GM12864 (cell line): ENCODE measurements at regions not wholly inside any gene's neighbourhood (a gene's known extent, or its start where the extent isn't known, plus 50 kb on each side); places are given as distances from the start of the nearest gene placed in this dataset.

Source experiments
- DNase-seq: peaks from one replicate; pipeline ENCODE4 v3.0.0-alpha.2; 2011; ENCODE audit warnings: low read depth
- H3K4me3 ChIP-seq: 2 replicates; pipeline ENCODE4 v1.5.1; 2011; ENCODE audit warnings: mild to moderate bottlenecking, low read depth, low read length, control low read depth
- TF ChIP-seq, protein P1 (sequence below): IDR thresholded peaks from 2 replicates; pipeline ENCODE4 v1.5.1; 2011; ENCODE audit warnings: low read depth, mild to moderate bottlenecking, moderate library complexity, low read length, control low read depth, inconsistent platforms; ENCODE audit errors: missing control alignments

DNA sequence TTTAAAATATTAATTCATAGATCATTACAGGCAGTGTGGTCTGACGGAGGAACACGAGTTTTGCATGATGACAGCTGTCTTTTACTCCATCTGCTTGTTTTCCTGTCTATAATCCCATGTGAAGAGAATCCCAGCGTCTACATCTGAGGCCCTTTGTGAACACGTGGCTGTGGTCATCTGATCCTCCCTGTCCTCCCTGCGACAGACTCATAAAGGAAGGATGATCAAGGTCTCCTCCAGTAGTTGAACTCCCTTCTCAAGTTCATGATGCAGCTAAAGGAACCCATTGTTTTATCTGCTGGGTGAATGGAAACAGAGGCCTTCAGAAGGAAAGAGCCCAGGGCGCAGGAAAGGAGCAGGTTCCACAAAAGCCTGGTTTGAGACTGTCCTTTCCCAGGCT is 435.8 kb upstream of the JARID2 start:
- TF ChIP-seq, protein P1, sequence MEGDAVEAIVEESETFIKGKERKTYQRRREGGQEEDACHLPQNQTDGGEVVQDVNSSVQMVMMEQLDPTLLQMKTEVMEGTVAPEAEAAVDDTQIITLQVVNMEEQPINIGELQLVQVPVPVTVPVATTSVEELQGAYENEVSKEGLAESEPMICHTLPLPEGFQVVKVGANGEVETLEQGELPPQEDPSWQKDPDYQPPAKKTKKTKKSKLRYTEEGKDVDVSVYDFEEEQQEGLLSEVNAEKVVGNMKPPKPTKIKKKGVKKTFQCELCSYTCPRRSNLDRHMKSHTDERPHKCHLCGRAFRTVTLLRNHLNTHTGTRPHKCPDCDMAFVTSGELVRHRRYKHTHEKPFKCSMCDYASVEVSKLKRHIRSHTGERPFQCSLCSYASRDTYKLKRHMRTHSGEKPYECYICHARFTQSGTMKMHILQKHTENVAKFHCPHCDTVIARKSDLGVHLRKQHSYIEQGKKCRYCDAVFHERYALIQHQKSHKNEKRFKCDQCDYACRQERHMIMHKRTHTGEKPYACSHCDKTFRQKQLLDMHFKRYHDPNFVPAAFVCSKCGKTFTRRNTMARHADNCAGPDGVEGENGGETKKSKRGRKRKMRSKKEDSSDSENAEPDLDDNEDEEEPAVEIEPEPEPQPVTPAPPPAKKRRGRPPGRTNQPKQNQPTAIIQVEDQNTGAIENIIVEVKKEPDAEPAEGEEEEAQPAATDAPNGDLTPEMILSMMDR = no peak

GRCh38 chr6:14811775-14812428 is 434.0 kb upstream of the JARID2 start:
- no peak for DNase-seq
- TF ChIP-seq, protein P1 = no peak
- no peak overlapping the region for H3K4me3 ChIP-seq

More for the DNA sequence above, 435.8 kb upstream of the JARID2 start:
- H3K4me3 ChIP-seq = no peak overlapping the region
- DNase-seq = no peak

- TF ChIP-seq, protein P1 = no peak
- no peak overlapping the region for H3K4me3 ChIP-seq
- DNase-seq = no peak
These were observed 431.9 kb upstream of the JARID2 start for GRCh38 chr6:14814016-14814415.

DNA sequence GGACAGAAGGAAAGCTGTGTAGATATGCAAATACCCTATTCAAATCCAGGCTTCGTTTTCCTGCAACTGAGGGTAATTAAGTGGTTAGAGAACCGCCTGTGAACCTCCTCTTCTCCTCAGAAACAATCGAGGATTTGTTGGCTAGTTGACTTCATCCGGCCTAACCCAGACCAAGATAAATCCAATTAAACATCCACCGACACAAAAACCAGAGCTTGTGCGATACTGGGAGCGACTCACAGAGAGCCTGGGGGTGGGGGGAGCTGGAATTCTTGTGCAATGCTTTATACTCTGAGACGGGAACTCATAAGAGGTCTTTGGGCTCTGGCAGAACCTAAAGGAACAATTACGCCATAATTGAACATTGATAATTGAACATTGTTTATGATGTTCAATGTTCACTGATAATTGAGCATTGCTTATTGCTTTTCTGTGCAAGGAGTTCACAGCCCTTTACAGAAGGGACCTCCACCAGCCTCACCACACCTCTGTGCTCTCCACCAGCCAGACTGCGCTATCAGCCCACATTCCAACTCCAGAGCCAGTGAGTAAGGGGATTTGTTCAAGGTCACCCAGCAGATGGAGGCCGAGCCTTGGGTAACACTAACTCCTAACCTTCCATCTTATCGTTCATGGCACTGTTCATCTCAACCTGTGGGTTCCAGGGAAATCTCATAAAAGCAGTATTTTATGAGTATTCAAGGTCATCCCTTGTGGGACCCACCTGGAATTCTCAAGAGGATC is 429.6 kb upstream of the JARID2 start:
- TF ChIP-seq, protein P1 = no peak
- H3K4me3 ChIP-seq = no peak overlapping the region
- DNase-seq = no peak

- DNase-seq = no peak
- no peak overlapping the region for H3K4me3 ChIP-seq
- TF ChIP-seq, protein P1 = no peak
These were observed 428.8 kb upstream of the JARID2 start for GRCh38 chr6:14817074-14817473.

DNA sequence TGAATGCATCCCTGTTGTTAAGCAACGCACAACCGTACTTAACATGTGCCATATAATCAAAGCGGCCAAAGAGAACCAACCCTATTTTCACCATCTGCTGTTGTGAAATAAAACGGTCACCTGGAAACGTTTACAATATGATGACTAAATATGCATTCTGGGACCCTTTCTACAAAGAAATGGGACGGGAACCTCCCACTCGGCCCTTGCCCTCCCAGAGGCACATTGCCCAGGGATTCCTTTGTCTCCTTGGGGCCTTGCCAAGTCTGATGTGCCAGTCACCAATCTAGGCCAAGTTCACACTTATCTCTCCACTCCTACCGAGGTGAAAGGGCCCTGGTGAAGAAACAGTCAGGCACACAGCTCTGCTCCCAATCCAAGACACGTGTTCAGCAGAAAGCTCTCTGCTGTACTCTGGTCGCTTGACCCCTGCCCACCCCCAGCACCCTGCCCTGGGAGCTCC is 427.4 kb upstream of the JARID2 start:
- TF ChIP-seq, protein P1 = no peak
- DNase-seq = no peak

More for the DNA sequence above, 427.4 kb upstream of the JARID2 start:
- no peak overlapping the region for H3K4me3 ChIP-seq
